Peyer's patch (tissue), 4 donors: ENCODE measurements at regions not wholly inside any gene's neighbourhood (a gene's known extent, or its start where the extent isn't known, plus 50 kb on each side); places are given as distances from the start of the nearest gene placed in this dataset.

Source experiments
- DNase-seq, 3 donors: peaks; one replicate each; pipeline ENCODE4 v3.0.0-alpha.2; 2017 to 2019
- H3K27ac ChIP-seq, 4 donors: fragments of 200-600 bp; sonication (generic); one replicate each; pipeline ENCODE4 v1.5.1; 2016 to 2019
- H3K27me3 ChIP-seq, 2 donors: fragments of 200-600 bp; sonication (generic); one replicate each; pipeline ENCODE4 v1.5.1; 2019
- H3K36me3 ChIP-seq, 3 donors: fragments of 200-600 bp; sonication (generic); one replicate each; pipeline ENCODE4 v1.5.1; 2016 to 2019
- H3K4me1 ChIP-seq, 4 donors: fragments of 200-600 bp; sonication (generic); one replicate each; pipeline ENCODE4 v1.5.1; 2016 to 2019
- H3K4me3 ChIP-seq, 4 donors: fragments of 200-600 bp; sonication (generic); 1 replicate in 3 of 4; 2 replicates in 1 of 4; pipeline ENCODE4 v1.5.1; 2016 to 2019; ENCODE audit warnings: mild to moderate bottlenecking in 1 of 4
- H3K9me3 ChIP-seq, 4 donors: fragments of 200-600 bp; sonication (generic); one replicate each; pipeline ENCODE4 v1.5.1; 2016 to 2019; ENCODE audit warnings: mild to moderate bottlenecking in 1 of 4
- CTCF ChIP-seq, 6 experiments: fragments of 450-650 bp in 4 of 6; fragments of 200-600 bp in 2 of 6; sonication (generic) in 1 of 6; IDR thresholded peaks; one replicate each; pipeline ENCODE4 v1.5.1; 2017 to 2019; ENCODE audit warnings: antibody characterized with exemption in 6 of 6, mild to moderate bottlenecking in 3 of 6, moderate library complexity in 1 of 6
- POLR2A ChIP-seq, 2 donors: fragments of 450-650 bp; IDR thresholded peaks; one replicate each; pipeline ENCODE4 v1.5.1; 2017; ENCODE audit warnings: antibody characterized with exemption in 2 of 2, mild to moderate bottlenecking in 2 of 2, moderate library complexity in 2 of 2

DNA sequence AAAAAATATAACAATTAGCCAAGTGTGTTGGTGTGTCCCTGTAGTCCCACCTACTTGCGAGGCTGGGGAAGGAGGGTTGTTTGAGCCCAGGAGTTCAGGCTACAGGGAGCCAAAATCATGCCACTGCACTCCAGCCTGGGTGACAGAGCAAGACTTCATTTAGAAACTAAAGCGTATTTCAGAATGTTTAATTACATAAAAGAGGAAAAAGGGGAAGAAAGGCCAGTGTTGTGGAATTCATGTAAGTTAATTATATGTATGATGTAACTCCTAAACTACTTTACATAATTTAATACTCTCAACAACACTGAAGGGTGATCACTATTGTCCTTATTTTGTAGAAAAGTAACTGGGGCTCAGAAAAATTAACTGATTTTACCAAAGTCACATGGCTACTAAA is 67.2 kb upstream of the HOPX start:
- Histone ChIP-seq H3K36me3 (no peaks in the 10 kb centered on the region), H3K27ac (no peak overlapping the region), H3K4me1 (peaks cover 0 to 9% (median 3%) of the 10 kb centered on the region in 4 donors), H3K9me3 (no peaks in the 10 kb centered on the region), H3K4me3 (no peak overlapping the region), H3K27me3 (no peaks in the 10 kb centered on the region)
- DNase-seq, result no peak
- TF ChIP-seq CTCF (IDR thresholded peaks at IDR 0.05) (no peak), POLR2A (IDR thresholded peaks at IDR 0.05) (no peak)

DNA sequence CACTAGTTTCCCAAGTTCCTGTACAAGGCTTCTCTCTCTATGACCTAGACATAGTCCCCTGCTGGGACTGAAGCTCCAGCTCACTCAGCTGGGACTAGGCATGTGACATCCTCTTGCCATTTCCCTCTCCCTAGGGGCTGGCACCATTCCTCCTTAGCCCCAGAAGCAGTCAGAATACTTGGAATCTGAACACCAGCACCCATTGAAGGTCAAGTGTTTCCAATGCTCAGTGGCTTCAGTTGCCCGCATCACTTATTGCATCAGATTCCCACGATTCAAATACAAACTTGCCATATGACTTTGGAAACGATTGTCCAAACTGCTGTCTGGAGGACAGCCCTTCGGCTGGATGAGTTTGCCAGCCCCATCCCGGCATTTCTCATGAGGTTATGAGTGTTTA is 65.5 kb upstream of the HOPX start:
- no peak for DNase-seq
- Histone ChIP-seq H3K4me3 (no peak overlapping the region), H3K27me3 (no peaks in the 10 kb centered on the region), H3K36me3 (no peaks in the 10 kb centered on the region), H3K4me1 (peaks cover 0 to 16% (median 3%) of the 10 kb centered on the region in 4 donors), H3K27ac (no peak overlapping the region), H3K9me3 (no peaks in the 10 kb centered on the region)
- TF ChIP-seq CTCF (IDR thresholded peaks at IDR 0.05) (no peak), POLR2A (IDR thresholded peaks at IDR 0.05) (no peak)

DNA sequence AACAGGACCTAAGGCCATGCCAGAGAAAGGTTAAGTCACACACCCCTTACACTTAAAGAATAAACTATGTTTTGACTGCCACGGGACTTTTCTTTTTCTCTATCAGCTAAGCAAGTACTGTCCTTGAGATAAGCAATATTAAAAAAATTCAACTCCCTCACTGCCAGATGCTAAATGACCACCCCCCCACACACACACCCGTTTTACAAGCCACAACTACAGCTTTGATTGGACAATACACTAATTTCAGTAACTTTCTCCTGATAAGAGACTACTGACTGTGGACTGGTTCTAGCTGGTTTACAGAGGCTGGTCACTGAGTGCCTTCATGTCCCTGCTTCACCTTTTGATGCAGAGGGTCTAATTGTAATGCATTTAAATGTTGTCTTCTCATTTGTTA is 63.9 kb upstream of the HOPX start:
- H3K4me3 ChIP-seq, result no peak overlapping the region

GRCh38 chr4:56744030-56744429 is 62.9 kb upstream of the HOPX start:
- peaks cover 0 to 16% (median 3%) of the 10 kb centered on the region in 4 donors for H3K4me1 ChIP-seq
- no peaks in the 10 kb centered on the region for H3K27me3 ChIP-seq
- H3K36me3 ChIP-seq, result no peaks in the 10 kb centered on the region
- DNase-seq, result no peak
- peak overlapping the region in 3 of 4 donors; percentile 5 to 81 (median 49) for H3K27ac ChIP-seq
- no peak for TF ChIP-seq POLR2A (IDR thresholded peaks at IDR 0.05)
- no peak for TF ChIP-seq CTCF (IDR thresholded peaks at IDR 0.05)
- H3K9me3 ChIP-seq, result no peaks in the 10 kb centered on the region
- no peak overlapping the region for H3K4me3 ChIP-seq

More for the DNA sequence above, 63.9 kb upstream of the HOPX start:
- Histone ChIP-seq H3K4me1 (peaks cover 0 to 16% (median 3%) of the 10 kb centered on the region in 4 donors), H3K36me3 (no peaks in the 10 kb centered on the region), H3K27ac (peak overlapping the region in 1 of 4 donors; percentile 81), H3K27me3 (no peaks in the 10 kb centered on the region), H3K9me3 (no peaks in the 10 kb centered on the region)
- DNase-seq, result no peak
- TF ChIP-seq POLR2A (IDR thresholded peaks at IDR 0.05), result no peak
- TF ChIP-seq CTCF (IDR thresholded peaks at IDR 0.05), result no peak

DNA sequence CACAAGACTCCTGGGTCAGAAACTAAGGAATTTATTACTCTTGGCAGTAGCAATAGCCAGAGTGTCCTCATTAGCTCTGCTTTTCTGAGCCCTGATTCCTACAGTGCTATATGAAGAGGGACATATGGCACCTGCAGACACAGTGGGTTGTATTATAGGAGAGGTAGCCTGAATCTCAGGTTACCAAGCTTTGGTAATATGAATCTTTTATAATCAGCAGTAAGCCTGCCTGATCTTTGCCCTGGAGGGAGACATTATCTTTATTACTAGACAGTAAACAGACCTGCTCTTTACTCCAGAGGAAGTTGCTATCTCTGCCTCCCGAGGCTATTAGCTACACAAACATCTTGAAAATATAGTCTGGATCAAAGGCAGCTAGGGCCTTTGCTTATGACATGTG is 62.5 kb upstream of the HOPX start:
- DNase-seq, result no peak
- H3K4me1 ChIP-seq, result peaks cover 0 to 16% (median 3%) of the 10 kb centered on the region in 4 donors
- no peak overlapping the region for H3K4me3 ChIP-seq
- no peaks in the 10 kb centered on the region for H3K9me3 ChIP-seq
- H3K36me3 ChIP-seq, result no peaks in the 10 kb centered on the region
- no peaks in the 10 kb centered on the region for H3K27me3 ChIP-seq
- peak overlapping the region in 3 of 4 donors; percentile 5 to 81 (median 49) for H3K27ac ChIP-seq
- no peak for TF ChIP-seq POLR2A (IDR thresholded peaks at IDR 0.05)
- TF ChIP-seq CTCF (IDR thresholded peaks at IDR 0.05), result no peak
